ENCODE measurements at regions not wholly inside any gene's neighbourhood (a gene's known extent, or its start where the extent isn't known, plus 50 kb on each side); places are given as distances from the start of the nearest gene placed in this dataset.

GRCh38 chr2:194205568-194206227 is 1451.3 kb upstream of the SLC39A10 start:
- Histone ChIP-seq H3K27ac (no peak overlapping the region), H3K4me3 (no peak overlapping the region), H3K27me3 (no peaks in the 10 kb centered on the region), H3K36me3 (no peaks in the 10 kb centered on the region), H3K4me1 (no peaks in the 10 kb centered on the region), H3K9me3 (peaks cover 0 to 33% (median 3%) of the 10 kb centered on the region in 4 donors)
- no peak for TF ChIP-seq CTCF (IDR thresholded peaks at IDR 0.05)
- TF ChIP-seq POLR2AphosphoS5 (IDR thresholded peaks at IDR 0.05) = no peak
- no peak for TF ChIP-seq EP300 (IDR thresholded peaks at IDR 0.05)
- TF ChIP-seq POLR2A (IDR thresholded peaks at IDR 0.05) = no peak
- intact Hi-C loops (cut with DNase I; ENCODE audit: low total_unique reads) = no loop called here
- no peak for DNase-seq
- WGBS, 5 donors = 26 to 49% (median 43%) methylated on average over 5 of the region's 5 CpGs

GRCh38 chr2:194203898-194204297 is 1453.1 kb upstream of the SLC39A10 start:
- intact Hi-C loops (cut with DNase I; ENCODE audit: low total_unique reads) = no loop called here
- DNase-seq = no peak
- H3K4me3 ChIP-seq = no peak overlapping the region
- no peaks in the 10 kb centered on the region for H3K4me1 ChIP-seq
- 67 to 90% (median 78%) methylated on average over 1 of the region's 1 CpG for WGBS, 5 donors
- no peaks in the 10 kb centered on the region for H3K27me3 ChIP-seq
- TF ChIP-seq POLR2AphosphoS5 (IDR thresholded peaks at IDR 0.05) (no peak), POLR2A (IDR thresholded peaks at IDR 0.05) (no peak), CTCF (IDR thresholded peaks at IDR 0.05) (no peak), EP300 (IDR thresholded peaks at IDR 0.05) (no peak)
- H3K36me3 ChIP-seq = no peaks in the 10 kb centered on the region
- no peak overlapping the region for H3K27ac ChIP-seq
- H3K9me3 ChIP-seq = peaks cover 0 to 39% (median 3%) of the 10 kb centered on the region in 4 donors

GRCh38 chr2:194182888-194183287 is 1474.1 kb upstream of the SLC39A10 start:
- WGBS, 5 donors = 25 to 43% (median 31%) methylated on average over 2 of the region's 2 CpGs
- Histone ChIP-seq H3K27me3 (no peaks in the 10 kb centered on the region), H3K36me3 (no peaks in the 10 kb centered on the region), H3K4me1 (no peaks in the 10 kb centered on the region), H3K9me3 (no peaks in the 10 kb centered on the region), H3K27ac (no peak overlapping the region), H3K4me3 (no peak overlapping the region)
- intact Hi-C loops (cut with DNase I; ENCODE audit: low total_unique reads) = no loop called here
- no peak for TF ChIP-seq EP300 (IDR thresholded peaks at IDR 0.05)
- no peak for TF ChIP-seq POLR2A (IDR thresholded peaks at IDR 0.05)
- no peak for TF ChIP-seq CTCF (IDR thresholded peaks at IDR 0.05)
- no peak for TF ChIP-seq POLR2AphosphoS5 (IDR thresholded peaks at IDR 0.05)
- DNase-seq = no peak

- Histone ChIP-seq H3K27ac (no peak overlapping the region), H3K27me3 (no peaks in the 10 kb centered on the region), H3K36me3 (no peaks in the 10 kb centered on the region), H3K4me3 (no peak overlapping the region), H3K9me3 (no peaks in the 10 kb centered on the region), H3K4me1 (no peaks in the 10 kb centered on the region)
- no peak for DNase-seq
- intact Hi-C loops (cut with DNase I; ENCODE audit: low total_unique reads) = no loop called here
- 95 to 98% (median 96%) methylated on average over 15 to 22 of the region's 22 CpGs; no CpG with 5 or more reads in 1 of the 5 donors for WGBS, 5 donors
- TF ChIP-seq POLR2A (IDR thresholded peaks at IDR 0.05) (no peak), CTCF (IDR thresholded peaks at IDR 0.05) (no peak), POLR2AphosphoS5 (IDR thresholded peaks at IDR 0.05) (no peak), EP300 (IDR thresholded peaks at IDR 0.05) (no peak)
Observed at GRCh38 chr2:194176134-194176533, 1480.9 kb upstream of the SLC39A10 start.

Data from stomach (tissue), 8 donors.